ENCODE measurements at regions not wholly inside any gene's neighbourhood (a gene's known extent, or its start where the extent isn't known, plus 50 kb on each side); places are given as distances from the start of the nearest gene placed in this dataset.

- TF ChIP-seq CTCF (IDR thresholded peaks at IDR 0.05): no peak
- no peak for TF ChIP-seq POLR2A (IDR thresholded peaks at IDR 0.05; ENCODE audit: low read depth)
- no peak for TF ChIP-seq EP300 (IDR thresholded peaks at IDR 0.05)
- no peak for TF ChIP-seq POLR2AphosphoS5 (IDR thresholded peaks at IDR 0.05)
Measured at GRCh38 chr7:112654322-112655216, 135.6 kb downstream of the TMEM168 start.
